A549 (cell line): ENCODE measurements at regions not wholly inside any gene's neighbourhood (a gene's known extent, or its start where the extent isn't known, plus 50 kb on each side); places are given as distances from the start of the nearest gene placed in this dataset.

Experiments used
- ATAC-seq, 2 experiments: fragments of 200-7000 bp in 1 of 2; fragments of >200 bp in 1 of 2; cut with Nextera tagmentation in 1 of 2; cut with Tn5 transposase in 1 of 2; 3 replicates each; pipeline versions ENCODE4 v1.8.0 to v1.9.1; 2018 to 2020; ENCODE audit warnings: mild to moderate bottlenecking in 1 of 2, moderate library complexity in 1 of 2
- CTCF ChIA-PET: fragments of 300-600 bp; sonication (Branson Sonifier 250); formaldehyde crosslinking; extraction: SDS; loops from one replicate; lab custom pipeline; 2021; ENCODE audit warnings: antibody characterized with exemption, inconsistent platforms; lab: Yijun Ruan, JAX
- POLR2A ChIA-PET: fragments of 350-600 bp; formaldehyde crosslinking; extraction: SDS; loops from one replicate; lab custom pipeline; 2021; ENCODE audit warnings: antibody characterized with exemption, inconsistent platforms; lab: Yijun Ruan, JAX
- DNase-seq, 2 experiments: peaks; one replicate each; pipeline versions ENCODE4 v3.0.0 to v3.0.0-alpha.2; 2011 to 2016; ENCODE audit warnings: low read depth in 1 of 2, low spot score in 1 of 2
- FAIRE-seq: peaks from 2 replicates; lab custom pipeline; 2011; peaks lifted over from hg19 to GRCh38; lab: Jason Lieb, UNC
- H3K27ac ChIP-seq, 2 experiments: fragments of >200 bp; sonication (Bioruptor Twin); formaldehyde crosslinking; 3 replicates each; pipeline ENCODE4 v1.5.1; 2016 to 2017
- H3K4me1 ChIP-seq: fragments of >200 bp; sonication (Bioruptor Twin); formaldehyde crosslinking; 3 replicates; pipeline ENCODE4 v1.6.1; 2016
- H3K4me2 ChIP-seq: fragments of >200 bp; sonication (Bioruptor Twin); formaldehyde crosslinking; 3 replicates; pipeline ENCODE4 v1.6.1; 2016
- H3K4me3 ChIP-seq: fragments of >200 bp; sonication (Bioruptor Twin); formaldehyde crosslinking; 3 replicates; pipeline ENCODE4 v1.5.1; 2016
- H3K9me3 ChIP-seq: fragments of >200 bp; sonication (Bioruptor Twin); formaldehyde crosslinking; 3 replicates; pipeline ENCODE4 v1.6.1; 2016
- CBX2 ChIP-seq: fragments of 200-600 bp; sonication (generic); IDR thresholded peaks from 2 replicates; pipeline ENCODE4 v1.6.1; 2016; ENCODE audit warnings: low read depth, mild to moderate bottlenecking, borderline replicate concordance
- CHD2 ChIP-seq: fragments of 150-350 bp; IDR thresholded peaks from 2 replicates; pipeline ENCODE4 v1.6.1; 2014; ENCODE audit warnings: low read length; ENCODE audit not compliant: partially characterized antibody
- EHF ChIP-seq: fragments of 250-450 bp; sonication (Bioruptor Pico); IDR thresholded peaks from 2 replicates; pipeline ENCODE4 v1.5.0; 2020; ENCODE audit warnings: mild to moderate bottlenecking
- EHMT2 ChIP-seq: fragments of 200-600 bp; sonication (generic); IDR thresholded peaks from 2 replicates; pipeline ENCODE4 v1.6.1; 2016; ENCODE audit warnings: antibody characterized with exemption, low read depth, mild to moderate bottlenecking, moderate library complexity
- EP300 ChIP-seq, 2 experiments: fragments of >200 bp; sonication (Bioruptor Twin); formaldehyde crosslinking; IDR thresholded peaks; 2 replicates in 1 of 2; 3 replicates in 1 of 2; pipeline ENCODE4 v1.6.1; 2016 to 2017
- FOSL2 ChIP-seq, 2 experiments: fragments of 450-650 bp in 1 of 2; fragments of >200 bp in 1 of 2; sonication (Bioruptor Twin) in 1 of 2; formaldehyde crosslinking; IDR thresholded peaks; 2 replicates each; pipeline versions ENCODE4 v1.5.0 to v1.6.1; 2016 to 2020; ENCODE audit warnings: mild to moderate bottlenecking in 1 of 2, moderate library complexity in 1 of 2
- GATA3 ChIP-seq: IDR thresholded peaks from 2 replicates; pipeline ENCODE4 v1.6.1; 2012; ENCODE audit warnings: borderline replicate concordance
- HDAC2 ChIP-seq: fragments of 200-600 bp; sonication (generic); IDR thresholded peaks from 2 replicates; pipeline ENCODE4 v1.6.1; 2016
- HEYL ChIP-seq: fragments of 250-450 bp; sonication (Bioruptor Pico); IDR thresholded peaks from 2 replicates; pipeline ENCODE4 v1.8.0; 2021; ENCODE audit warnings: mild to moderate bottlenecking, moderate library complexity
- HOXB5 ChIP-seq: fragments of 250-450 bp; sonication (Bioruptor Pico); IDR thresholded peaks from 2 replicates; pipeline ENCODE4 v1.5.0; 2020; ENCODE audit warnings: mild to moderate bottlenecking, moderate library complexity
- JUN ChIP-seq, 2 experiments: fragments of >200 bp; sonication (Bioruptor Twin); formaldehyde crosslinking; IDR thresholded peaks; 2 replicates in 1 of 2; 3 replicates in 1 of 2; pipeline ENCODE4 v1.6.1; 2016 to 2017
- MAFK ChIP-seq: fragments of 450-650 bp; IDR thresholded peaks from 2 replicates; pipeline ENCODE4 v1.6.1; 2014; ENCODE audit not compliant: partially characterized antibody
- NPAS2 ChIP-seq: fragments of 250-450 bp; sonication (Bioruptor Pico); IDR thresholded peaks from 2 replicates; pipeline ENCODE4 v1.8.0; 2022; ENCODE audit warnings: mild to moderate bottlenecking, moderate library complexity, borderline replicate concordance
- PHF8 ChIP-seq: fragments of 200-600 bp; sonication (generic); IDR thresholded peaks from 2 replicates; pipeline ENCODE4 v1.6.1; 2016; ENCODE audit warnings: low read depth, mild to moderate bottlenecking, antibody characterized with exemption, moderate library complexity, borderline replicate concordance
- POLR2AphosphoS2 ChIP-seq: conservative IDR thresholded peaks from 2 replicates; pipeline ENCODE4 v1.6.1; 2012; ENCODE audit warnings: low read length, improper control_type of control experiment, inconsistent platforms
- RAD21 ChIP-seq, 2 experiments: fragments of >200 bp in 1 of 2; sonication (Bioruptor Twin) in 1 of 2; formaldehyde crosslinking in 1 of 2; IDR thresholded peaks in 1 of 2; conservative IDR thresholded peaks in 1 of 2; 2 replicates in 1 of 2; 3 replicates in 1 of 2; pipeline ENCODE4 v1.6.1; 2012 to 2018; ENCODE audit warnings: inconsistent platforms in 1 of 2
- RFX5 ChIP-seq: fragments of 450-650 bp; IDR thresholded peaks from 2 replicates; pipeline ENCODE4 v1.7.1; 2014; ENCODE audit warnings: antibody characterized with exemption, mild to moderate bottlenecking, moderate library complexity
- SMC3 ChIP-seq: fragments of >200 bp; sonication (Bioruptor Twin); formaldehyde crosslinking; IDR thresholded peaks from 3 replicates; pipeline ENCODE4 v1.6.1; 2018; ENCODE audit warnings: inconsistent platforms
- SREBF2 ChIP-seq: fragments of 450-650 bp; IDR thresholded peaks from 2 replicates; pipeline ENCODE4 v1.6.1; 2014; ENCODE audit warnings: mild to moderate bottlenecking, moderate library complexity
- ZC3H11A ChIP-seq: fragments of 450-650 bp; IDR thresholded peaks from 2 replicates; pipeline ENCODE4 v1.6.1; 2014; ENCODE audit warnings: antibody characterized with exemption, mild to moderate bottlenecking
- WGBS: methylation state at CpG from one replicate; pipeline ENCODE4 v1.1.6; 2017; ENCODE audit errors: missing lambda C conversion rate; 5-methylcytosine and 5-hydroxymethylcytosine counted together
- TF ChIP-seq, protein P1 (sequence below): IDR thresholded peaks from 2 replicates; pipeline ENCODE4 v1.6.1; 2012
- TF ChIP-seq, protein P2 (sequence below): IDR thresholded peaks from 2 replicates; pipeline ENCODE4 v1.6.1; 2012
- TF ChIP-seq, protein P3 (sequence below): IDR thresholded peaks from 2 replicates; pipeline ENCODE4 v1.6.1; 2012; ENCODE audit warnings: low read depth, borderline replicate concordance

DNA sequence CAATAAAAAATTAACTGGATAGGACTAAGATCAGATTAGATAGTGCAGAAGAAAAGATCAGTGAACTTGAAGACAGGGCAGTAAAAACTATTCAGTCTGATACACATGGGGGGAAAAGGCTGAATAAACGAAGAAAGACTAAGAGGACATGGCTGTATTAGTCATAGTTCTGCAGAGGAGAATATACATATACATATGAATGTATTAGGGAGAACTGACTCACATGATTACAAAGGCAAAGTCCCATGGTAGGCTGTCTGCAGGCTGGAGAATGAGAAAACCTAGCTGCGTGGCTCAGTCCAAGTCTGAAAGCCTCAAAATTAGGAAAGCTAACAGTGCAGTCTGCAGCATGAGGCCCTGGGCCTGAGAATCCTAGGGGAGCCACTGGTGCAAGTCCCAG is 98.2 kb upstream of the GNAO1 start:
- no peak overlapping the region for H3K4me3 ChIP-seq
- no peak overlapping the region for H3K27ac ChIP-seq
- H3K4me1 ChIP-seq: no peaks in the 10 kb centered on the region
- no peak overlapping the region for H3K4me2 ChIP-seq
- CTCF ChIA-PET: interaction anchor here (1.2 to 2.4 kb wide), 2 partner anchors 14 to 225 kb away, joined by 3 to 6 read pairs; no protein-coding TSS in a partner anchor
- no peaks in the 10 kb centered on the region for H3K9me3 ChIP-seq
- DNase-seq: no peak
- TF ChIP-seq ZC3H11A (no peak), SREBF2 (no peak)
- TF ChIP-seq, protein P1, sequence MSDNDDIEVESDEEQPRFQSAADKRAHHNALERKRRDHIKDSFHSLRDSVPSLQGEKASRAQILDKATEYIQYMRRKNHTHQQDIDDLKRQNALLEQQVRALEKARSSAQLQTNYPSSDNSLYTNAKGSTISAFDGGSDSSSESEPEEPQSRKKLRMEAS: no peak
- POLR2A ChIA-PET: no interaction called here
- no peak for FAIRE-seq
- WGBS: 0% methylated on average over 2 of the region's 2 CpGs
- no peak for ATAC-seq

DNA sequence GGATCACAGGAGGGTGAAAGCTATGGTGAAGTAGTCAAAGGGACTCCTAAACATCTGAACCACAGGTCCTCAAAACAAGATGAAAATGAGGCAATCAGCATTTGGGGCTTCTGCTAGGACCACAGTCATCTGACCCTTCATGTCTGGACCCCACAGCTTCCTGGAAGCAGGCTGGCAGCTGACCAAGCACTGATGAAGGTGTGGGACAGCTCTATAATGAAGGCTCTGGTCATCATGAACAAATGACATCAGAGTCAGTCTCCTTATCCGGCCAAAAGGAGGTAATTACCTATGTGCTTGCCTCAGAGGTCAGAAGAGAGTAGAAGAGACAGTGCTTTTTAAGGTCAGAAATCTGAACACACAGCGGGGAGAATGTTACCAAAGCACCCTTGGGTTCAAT is 101.2 kb upstream of the GNAO1 start:
- no peak for FAIRE-seq
- Histone ChIP-seq H3K27ac (no peak overlapping the region), H3K4me3 (no peak overlapping the region), H3K4me1 (no peaks in the 10 kb centered on the region)
- ATAC-seq: no peak
- TF ChIP-seq HEYL (CRISPR knock-in tag) (no peak), NPAS2 (CRISPR knock-in tag) (no peak), HDAC2 (no peak), CBX2 (no peak), FOSL2 (IDR thresholded peaks at IDR 0.05) (no peak), FOSL2 (CRISPR knock-in tag; IDR thresholded peaks at IDR 0.05) (no peak), EHF (CRISPR knock-in tag) (no peak), MAFK (no peak), POLR2AphosphoS2 (no peak), JUN (IDR thresholded peaks at IDR 0.05) (no peak), GATA3 (no peak)
- TF ChIP-seq, all 56 proteins: peak for 0
- ChIA-PET CTCF (no interaction called here), POLR2A (no interaction called here)
- no peaks in the 10 kb centered on the region for H3K9me3 ChIP-seq
- no peak overlapping the region for H3K4me2 ChIP-seq
- DNase-seq: no peak
- 7% methylated on average over 2 of the region's 2 CpGs for WGBS

DNA sequence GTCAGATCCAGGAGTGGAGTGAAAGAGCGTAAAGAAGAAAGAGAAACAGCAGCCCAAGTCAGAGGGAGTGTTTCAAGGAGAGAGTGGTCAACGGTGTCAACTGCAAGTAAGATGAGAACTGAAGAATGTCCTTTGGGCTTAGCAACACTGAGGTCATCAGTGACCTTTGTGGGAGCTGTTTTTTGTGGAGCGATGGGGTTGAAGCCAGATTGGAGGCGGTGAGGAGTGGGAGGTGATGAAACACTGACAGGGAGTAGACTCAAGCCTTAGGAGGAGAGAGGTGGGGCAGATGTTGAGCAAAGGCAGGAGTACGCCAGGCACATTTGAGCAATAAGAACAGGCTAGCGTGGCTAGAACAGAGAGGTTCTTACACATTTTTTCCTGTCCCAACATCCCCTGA is 103.7 kb upstream of the GNAO1 start:
- DNase-seq (no peak), FAIRE-seq (no peak)
- Histone ChIP-seq H3K27ac (no peak overlapping the region), H3K4me2 (no peak overlapping the region), H3K4me3 (no peak overlapping the region), H3K9me3 (no peaks in the 10 kb centered on the region), H3K4me1 (no peaks in the 10 kb centered on the region)
- ChIA-PET POLR2A (no interaction called here), CTCF (interaction anchor here (0.5 to 0.7 kb wide), 2 partner anchors 40 to 268 kb away, joined by 3 read pairs; no protein-coding TSS in a partner anchor)
- no peak for TF ChIP-seq EHMT2
- TF ChIP-seq HOXB5 (CRISPR knock-in tag): no peak
- TF ChIP-seq EP300 (IDR thresholded peaks at IDR 0.05): no peak
- TF ChIP-seq, all 56 proteins: peak for 0
- ATAC-seq: no peak
- 7% methylated on average over 6 of the region's 6 CpGs for WGBS

DNA sequence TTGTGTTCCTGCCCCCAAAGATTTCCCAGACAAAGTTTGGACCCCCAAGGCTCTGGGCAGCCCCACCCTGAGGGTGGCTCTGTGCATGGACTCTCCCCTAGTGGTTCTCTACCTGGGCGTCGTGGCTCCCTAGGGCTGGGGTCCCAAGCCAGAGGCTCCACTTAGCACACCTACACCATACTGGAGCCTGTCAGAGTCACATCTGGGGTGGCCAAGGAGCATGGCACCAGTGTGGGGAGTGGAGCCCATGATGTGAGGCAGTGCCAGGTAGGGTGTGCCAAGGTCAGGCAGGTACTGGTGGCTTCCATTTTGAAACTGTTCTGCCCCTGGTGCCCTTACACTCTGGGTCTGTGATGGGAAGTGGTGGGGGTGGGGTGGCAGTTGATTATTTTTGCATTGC is 109.9 kb upstream of the GNAO1 start:
- ChIA-PET POLR2A (no interaction called here), CTCF (no interaction called here)
- ATAC-seq: no peak
- WGBS: 14% methylated on average over 2 of the region's 2 CpGs
- no peak for DNase-seq
- TF ChIP-seq FOSL2 (IDR thresholded peaks at IDR 0.05) (no peak), FOSL2 (CRISPR knock-in tag; IDR thresholded peaks at IDR 0.05) (no peak), RFX5 (no peak), PHF8 (no peak), RAD21 (conservative IDR thresholded peaks at IDR 0.05 in 1 of 2, IDR thresholded peaks at IDR 0.05 in 1 of 2) (no peak), SMC3 (no peak), JUN (IDR thresholded peaks at IDR 0.05) (no peak), CHD2 (no peak)
- TF ChIP-seq, protein P2, sequence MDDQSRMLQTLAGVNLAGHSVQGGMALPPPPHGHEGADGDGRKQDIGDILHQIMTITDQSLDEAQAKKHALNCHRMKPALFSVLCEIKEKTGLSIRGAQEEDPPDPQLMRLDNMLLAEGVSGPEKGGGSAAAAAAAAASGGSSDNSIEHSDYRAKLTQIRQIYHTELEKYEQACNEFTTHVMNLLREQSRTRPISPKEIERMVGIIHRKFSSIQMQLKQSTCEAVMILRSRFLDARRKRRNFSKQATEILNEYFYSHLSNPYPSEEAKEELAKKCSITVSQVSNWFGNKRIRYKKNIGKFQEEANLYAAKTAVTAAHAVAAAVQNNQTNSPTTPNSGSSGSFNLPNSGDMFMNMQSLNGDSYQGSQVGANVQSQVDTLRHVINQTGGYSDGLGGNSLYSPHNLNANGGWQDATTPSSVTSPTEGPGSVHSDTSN: no peak
- TF ChIP-seq, protein P3, sequence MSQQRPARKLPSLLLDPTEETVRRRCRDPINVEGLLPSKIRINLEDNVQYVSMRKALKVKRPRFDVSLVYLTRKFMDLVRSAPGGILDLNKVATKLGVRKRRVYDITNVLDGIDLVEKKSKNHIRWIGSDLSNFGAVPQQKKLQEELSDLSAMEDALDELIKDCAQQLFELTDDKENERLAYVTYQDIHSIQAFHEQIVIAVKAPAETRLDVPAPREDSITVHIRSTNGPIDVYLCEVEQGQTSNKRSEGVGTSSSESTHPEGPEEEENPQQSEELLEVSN: no peak
- no peak overlapping the region for H3K4me3 ChIP-seq
- 0 out of 3 replicates have a peak, but pooled peaks cover 2% of the 10 kb centered on the region for H3K9me3 ChIP-seq
- no peaks in the 10 kb centered on the region for H3K4me1 ChIP-seq
- no peak overlapping the region for H3K27ac ChIP-seq
- no peak overlapping the region for H3K4me2 ChIP-seq
- no peak for FAIRE-seq
